HG03196 (cell line): ENCODE measurements at regions not wholly inside any gene's neighbourhood (a gene's known extent, or its start where the extent isn't known, plus 50 kb on each side); places are given as distances from the start of the nearest gene placed in this dataset.

ENCODE experiments used
- ATAC-seq: cut with Tn5 transposase; IDR thresholded peaks from one replicate; pipeline ENCODE4 v1.9.1; 2021; ENCODE audit not compliant: unreplicated experiment

- no peak for ATAC-seq
Measured at GRCh38 chr10:52678611-52679010, 94.0 kb downstream of the MBL2 start.

GRCh38 chr10:52679117-52679516 lies 93.5 kb downstream of the MBL2 start:
- ATAC-seq, result no peak

- no peak for ATAC-seq
Measured at GRCh38 chr10:52682766-52683165, 89.8 kb downstream of the MBL2 start.

GRCh38 chr10:52683776-52684175 lies 88.8 kb downstream of the MBL2 start:
- no peak for ATAC-seq

GRCh38 chr10:52688899-52689298 lies 83.7 kb downstream of the MBL2 start:
- no peak for ATAC-seq

- no peak for ATAC-seq
Measured at GRCh38 chr10:52696232-52696631, 76.4 kb downstream of the MBL2 start.

- no peak for ATAC-seq
Measured at GRCh38 chr10:52701647-52702046, 70.9 kb downstream of the MBL2 start.

- ATAC-seq, result no peak
Measured at GRCh38 chr10:52703451-52703850, 69.1 kb downstream of the MBL2 start.

GRCh38 chr10:52703898-52704297 lies 68.7 kb downstream of the MBL2 start:
- no peak for ATAC-seq

GRCh38 chr10:52706332-52707070 lies 66.1 kb downstream of the MBL2 start:
- no peak for ATAC-seq
